Epithelial cell of esophagus (primary cell): ENCODE measurements at regions not wholly inside any gene's neighbourhood (a gene's known extent, or its start where the extent isn't known, plus 50 kb on each side); places are given as distances from the start of the nearest gene placed in this dataset.
"Not testable (repeated sequence)": the region's sequence is repeated elsewhere in the genome, so short reads cannot be mapped to it uniquely, and the experiment has no call there.

Source experiments
- DNase-seq: peaks from one replicate; pipeline ENCODE4 v3.0.0; 2010; ENCODE audit warnings: low read depth
- H3K4me3 ChIP-seq: 2 replicates; pipeline ENCODE4 v1.5.1; 2011; ENCODE audit warnings: mild to moderate bottlenecking, low read length, control low read depth
- TF ChIP-seq, protein P1 (sequence below): IDR thresholded peaks from 2 replicates; pipeline ENCODE4 v1.5.1; 2011; ENCODE audit warnings: low read depth, mild to moderate bottlenecking, low read length, control low read depth, inconsistent platforms; ENCODE audit not compliant: insufficient read depth; ENCODE audit errors: missing control alignments

DNA sequence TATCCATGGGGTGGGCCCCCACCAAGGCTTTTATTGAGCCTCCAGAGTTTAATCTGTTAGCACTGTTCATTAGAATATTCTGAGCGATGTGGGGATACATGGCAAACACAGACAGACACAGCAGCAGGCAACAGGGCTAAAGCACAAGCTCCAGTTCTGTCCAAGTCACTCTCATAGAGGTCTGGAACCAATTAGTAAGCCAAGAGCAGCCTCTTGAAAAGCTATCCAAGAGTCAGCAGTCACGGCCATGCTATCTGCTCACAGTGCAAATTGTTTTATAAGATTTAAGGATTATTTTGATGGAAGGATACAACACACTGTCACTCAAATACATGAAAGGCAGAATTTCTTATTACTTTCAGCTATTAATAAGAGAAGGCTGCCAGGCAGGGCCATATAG, 86.4 kb upstream of the DGKB start:
- TF ChIP-seq, protein P1, sequence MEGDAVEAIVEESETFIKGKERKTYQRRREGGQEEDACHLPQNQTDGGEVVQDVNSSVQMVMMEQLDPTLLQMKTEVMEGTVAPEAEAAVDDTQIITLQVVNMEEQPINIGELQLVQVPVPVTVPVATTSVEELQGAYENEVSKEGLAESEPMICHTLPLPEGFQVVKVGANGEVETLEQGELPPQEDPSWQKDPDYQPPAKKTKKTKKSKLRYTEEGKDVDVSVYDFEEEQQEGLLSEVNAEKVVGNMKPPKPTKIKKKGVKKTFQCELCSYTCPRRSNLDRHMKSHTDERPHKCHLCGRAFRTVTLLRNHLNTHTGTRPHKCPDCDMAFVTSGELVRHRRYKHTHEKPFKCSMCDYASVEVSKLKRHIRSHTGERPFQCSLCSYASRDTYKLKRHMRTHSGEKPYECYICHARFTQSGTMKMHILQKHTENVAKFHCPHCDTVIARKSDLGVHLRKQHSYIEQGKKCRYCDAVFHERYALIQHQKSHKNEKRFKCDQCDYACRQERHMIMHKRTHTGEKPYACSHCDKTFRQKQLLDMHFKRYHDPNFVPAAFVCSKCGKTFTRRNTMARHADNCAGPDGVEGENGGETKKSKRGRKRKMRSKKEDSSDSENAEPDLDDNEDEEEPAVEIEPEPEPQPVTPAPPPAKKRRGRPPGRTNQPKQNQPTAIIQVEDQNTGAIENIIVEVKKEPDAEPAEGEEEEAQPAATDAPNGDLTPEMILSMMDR: no peak
- DNase-seq: no peak

DNA sequence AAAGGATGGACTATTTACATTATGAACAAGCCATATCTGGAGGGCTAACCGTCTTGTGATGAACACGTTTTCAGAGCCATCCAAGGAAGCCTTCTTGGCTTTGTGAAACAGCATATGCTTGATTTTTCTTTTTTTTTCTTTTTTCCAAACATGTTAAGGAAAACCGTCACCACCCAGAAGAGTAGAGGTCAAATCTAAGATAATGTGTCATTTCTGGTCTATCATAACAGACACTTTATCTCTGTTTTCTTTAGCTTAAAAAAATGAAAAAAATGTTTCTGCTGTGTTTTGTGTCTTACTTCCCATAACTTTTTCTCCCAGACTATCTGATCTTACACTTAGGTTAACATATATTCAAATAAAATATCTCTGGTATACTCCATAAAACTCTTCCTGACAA, 76.1 kb upstream of the DGKB start:
- no peak for DNase-seq
- TF ChIP-seq, protein P1: no peak
- H3K4me3 ChIP-seq: no peak overlapping the region

More for the DNA sequence above, 86.4 kb upstream of the DGKB start:
- H3K4me3 ChIP-seq: no peak overlapping the region

DNA sequence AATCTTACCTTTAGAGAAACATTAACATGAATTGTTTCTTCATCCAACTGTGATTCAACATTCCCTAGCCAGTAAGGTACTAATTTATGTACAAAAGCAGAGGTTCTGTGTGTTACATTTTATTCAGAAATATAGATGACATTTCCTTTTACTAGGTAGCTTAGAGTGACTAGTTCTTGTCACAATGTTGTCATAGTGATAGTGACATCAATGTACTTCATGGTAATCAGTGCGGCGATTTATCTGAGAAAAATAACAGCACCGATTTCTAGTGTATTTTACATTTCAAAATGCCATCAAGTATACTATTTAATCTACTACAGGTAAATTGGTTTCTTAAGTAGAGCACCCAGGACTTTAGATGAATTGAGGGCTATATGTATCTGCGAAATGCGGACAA, 72.1 kb upstream of the DGKB start:
- no peak for DNase-seq
- TF ChIP-seq, protein P1: no peak
- H3K4me3 ChIP-seq: no peak overlapping the region

DNA sequence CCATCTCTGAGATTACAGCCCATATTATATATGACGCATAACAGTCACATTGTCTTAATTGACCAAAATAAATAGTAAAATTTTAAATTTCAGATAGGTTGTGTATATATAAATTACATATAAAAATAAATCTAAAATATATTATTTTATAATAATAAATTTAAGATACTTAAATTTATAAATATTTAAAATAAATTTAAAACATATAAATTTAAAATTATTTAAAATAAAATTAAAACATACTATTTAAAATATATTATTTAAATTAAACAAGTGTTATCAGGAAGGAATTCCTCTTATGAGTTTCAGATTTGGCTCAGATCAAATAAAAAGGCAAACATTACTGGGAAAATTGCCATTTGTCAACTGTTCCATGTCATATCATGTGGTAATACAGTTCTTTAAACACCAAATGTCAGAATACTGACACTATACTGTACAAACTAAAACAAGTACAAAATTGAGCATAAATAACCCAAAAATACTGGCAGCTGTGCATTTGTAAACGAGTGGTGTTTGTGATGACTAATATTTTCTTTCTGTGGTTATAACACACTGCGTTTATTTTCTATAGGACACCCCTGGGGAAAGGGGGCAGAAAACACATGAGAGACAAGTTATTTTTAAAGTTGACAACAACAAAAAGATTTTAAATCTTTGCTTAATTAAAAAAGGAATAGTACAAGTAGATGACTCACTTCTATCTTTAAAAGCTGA, 71.3 kb upstream of the DGKB start:
- no peak overlapping the region for H3K4me3 ChIP-seq
- no peak for DNase-seq
- TF ChIP-seq, protein P1: no peak

DNA sequence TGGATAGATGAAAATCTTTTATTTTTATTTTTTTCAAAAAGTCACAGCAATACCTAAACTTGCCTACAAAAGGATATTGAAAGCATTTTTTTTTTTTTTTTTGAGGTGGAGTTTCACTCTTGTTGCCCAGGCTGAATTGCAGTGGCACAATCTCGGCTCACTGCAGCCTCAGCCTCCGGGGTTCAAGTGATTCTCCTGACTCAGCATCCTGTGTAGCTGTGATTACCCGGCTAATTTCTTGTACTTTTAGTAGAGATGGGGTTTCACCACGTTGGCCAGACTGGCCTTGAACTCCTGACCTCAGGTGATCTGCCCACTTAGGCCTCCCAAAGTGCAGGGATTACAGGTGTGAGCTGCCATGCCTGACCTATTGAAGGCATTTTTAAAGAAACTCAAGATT, 69.1 kb upstream of the DGKB start:
- not testable (repeated sequence) for H3K4me3 ChIP-seq, DNase-seq

DNA sequence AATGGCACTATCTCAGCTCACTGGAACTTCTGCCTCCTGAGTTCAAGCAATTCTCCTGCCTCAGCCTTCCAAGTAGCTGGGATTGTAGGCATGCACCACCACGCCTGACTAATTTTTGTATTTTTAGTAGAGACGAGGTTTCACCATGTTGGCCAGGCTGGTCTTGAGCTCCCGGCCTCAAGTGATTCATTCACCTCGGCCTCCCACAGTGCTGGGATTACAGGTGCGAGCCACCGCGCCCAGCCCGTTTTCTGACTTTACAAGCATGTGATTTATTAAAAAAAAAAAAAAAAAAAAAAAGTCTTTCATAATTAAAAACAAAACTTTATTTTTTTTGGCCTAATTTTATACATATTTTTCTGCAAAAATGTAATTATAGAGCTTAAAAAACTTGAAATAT, 64.8 kb upstream of the DGKB start:
- H3K4me3 ChIP-seq, DNase-seq: not testable (repeated sequence)

DNA sequence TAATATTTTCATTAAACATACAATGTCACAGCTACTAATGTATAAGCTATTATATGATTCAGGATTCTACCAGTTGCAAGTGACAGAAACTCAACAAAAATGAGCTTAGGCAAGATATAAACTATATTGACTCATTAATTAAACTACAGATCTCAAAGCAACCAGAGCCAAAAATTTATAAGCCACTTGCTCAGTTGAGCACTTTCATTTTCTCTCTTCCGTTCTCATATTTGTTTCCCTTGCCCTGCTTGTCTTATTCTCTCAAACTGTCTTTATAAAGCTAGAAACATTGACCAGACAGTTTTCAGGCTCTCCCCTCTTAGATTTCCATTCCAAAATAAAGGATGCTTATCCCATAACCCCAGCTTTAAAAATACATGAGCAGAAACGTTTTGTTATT, 60.2 kb upstream of the DGKB start:
- no peak overlapping the region for H3K4me3 ChIP-seq
- TF ChIP-seq, protein P1: no peak
- DNase-seq: no peak

DNA sequence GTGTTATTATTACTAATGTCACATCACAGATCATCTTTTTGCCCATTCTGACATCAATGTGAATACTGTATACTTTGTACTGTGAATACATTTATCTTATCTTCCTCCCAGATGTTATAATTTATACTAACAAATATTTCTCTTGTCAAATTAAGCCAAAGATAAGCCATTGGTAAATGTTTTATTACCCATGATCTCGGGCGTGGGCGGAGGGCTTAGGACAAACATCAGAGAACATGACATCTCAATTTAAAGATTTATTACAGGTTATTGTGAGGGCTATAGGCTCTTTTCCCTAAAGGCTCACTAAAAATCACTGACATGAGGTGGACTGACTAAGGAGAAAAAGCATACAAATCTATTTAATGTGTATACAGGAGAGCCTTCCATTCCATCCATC, 58.2 kb upstream of the DGKB start:
- H3K4me3 ChIP-seq: no peak overlapping the region
- no peak for DNase-seq
- TF ChIP-seq, protein P1: no peak
